Ectodermal cell (in vitro differentiated cells): ENCODE measurements at regions not wholly inside any gene's neighbourhood (a gene's known extent, or its start where the extent isn't known, plus 50 kb on each side); places are given as distances from the start of the nearest gene placed in this dataset.

Experiments
- H3K27ac ChIP-seq: 2 replicates; pipeline ENCODE4 v1.7.0; 2013; ENCODE audit warnings: mild to moderate bottlenecking, low read depth, low read length; ENCODE audit not compliant: insufficient read depth, poor library complexity, severe bottlenecking
- H3K27me3 ChIP-seq: 2 replicates; pipeline ENCODE4 v1.7.0; 2013; ENCODE audit warnings: mild to moderate bottlenecking, low read length; ENCODE audit not compliant: insufficient read depth, control insufficient read depth, poor library complexity, severe bottlenecking
- H3K36me3 ChIP-seq: one replicate; pipeline ENCODE4 v1.7.0; 2013; ENCODE audit warnings: low read length; ENCODE audit not compliant: control insufficient read depth, insufficient read depth
- H3K4me1 ChIP-seq: one replicate; pipeline ENCODE4 v1.7.0; 2013; ENCODE audit warnings: low read length; ENCODE audit not compliant: control insufficient read depth, insufficient read depth
- H3K4me3 ChIP-seq: 2 replicates; pipeline ENCODE4 v1.7.0; 2013; ENCODE audit warnings: low read depth, low read length, control low read depth; ENCODE audit not compliant: insufficient read depth
- H3K9me3 ChIP-seq: 2 replicates; pipeline ENCODE4 v1.7.0; 2013; ENCODE audit warnings: mild to moderate bottlenecking, low read length, moderate library complexity; ENCODE audit not compliant: control insufficient read depth
- WGBS, 2 experiments: methylation state at CpG; one replicate each; pipeline ENCODE4 v1.1.7; 2013; ENCODE audit warnings: missing lambda C conversion rate in 2 of 2; 5-methylcytosine and 5-hydroxymethylcytosine counted together

DNA sequence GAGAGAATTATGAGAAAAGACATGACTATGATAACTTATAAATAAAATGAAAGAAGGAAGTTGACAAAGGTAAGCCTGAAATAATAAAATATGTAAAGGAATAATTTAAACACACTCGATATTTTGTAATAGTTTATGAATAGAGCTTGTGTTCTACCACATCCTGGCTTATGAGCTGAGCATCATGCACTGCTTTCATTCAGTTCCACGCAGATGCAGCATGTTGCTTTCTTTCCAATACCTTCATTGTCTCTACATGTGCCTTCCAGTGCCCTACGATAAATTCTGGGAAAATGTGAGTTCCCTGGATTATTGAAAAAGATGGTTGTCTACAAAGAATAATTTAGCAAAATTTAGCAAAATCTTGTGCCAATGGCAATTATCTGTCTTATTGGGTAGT is 398.9 kb upstream of the SEMA3C start:
- no peak overlapping the region for H3K27ac ChIP-seq
- 92 to 100% methylated on average over 2 to 3 of the region's 3 CpGs for WGBS, 2 experiments

DNA sequence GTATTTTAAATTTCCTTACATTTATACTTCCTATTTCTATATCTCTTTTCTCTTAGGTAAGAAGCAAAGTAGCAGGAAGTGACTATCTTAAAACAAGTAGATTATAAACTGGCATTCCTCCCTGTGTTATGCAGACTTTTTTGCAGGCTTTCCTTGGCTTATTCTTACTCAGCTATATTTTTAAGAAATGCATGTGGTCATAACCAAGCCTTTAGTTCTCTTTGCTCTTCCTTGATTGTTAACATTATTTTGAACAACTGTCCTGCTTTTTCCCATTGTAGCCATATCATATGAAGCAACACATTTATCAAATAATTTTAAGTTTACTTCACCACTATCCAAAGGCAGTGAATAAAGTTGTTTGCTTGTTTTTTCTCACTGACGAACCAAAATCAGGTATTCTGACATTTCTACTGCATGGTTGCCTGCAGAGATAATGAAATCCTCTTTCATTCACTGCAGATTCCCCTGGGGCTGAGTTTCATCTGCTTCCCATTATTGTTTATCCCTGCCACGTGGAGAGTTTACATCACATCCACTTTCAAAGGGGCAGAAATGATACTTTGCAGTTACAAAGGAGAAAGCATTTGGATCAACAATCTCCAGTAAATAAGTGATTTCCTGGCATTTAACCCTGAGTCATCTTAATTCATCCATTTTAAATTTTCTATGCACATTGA is 389.9 kb upstream of the SEMA3C start:
- H3K27me3 ChIP-seq: no peaks in the 10 kb centered on the region
- no peaks in the 10 kb centered on the region for H3K9me3 ChIP-seq
- WGBS, 2 experiments: 4 to 17% methylated on average over 2 of the region's 2 CpGs
- H3K4me3 ChIP-seq: no peak overlapping the region
- no peak overlapping the region for H3K27ac ChIP-seq
- H3K4me1 ChIP-seq: no peaks in the 10 kb centered on the region
- H3K36me3 ChIP-seq: no peaks in the 10 kb centered on the region

More for the DNA sequence above, 398.9 kb upstream of the SEMA3C start:
- no peak overlapping the region for H3K4me3 ChIP-seq
- H3K4me1 ChIP-seq: no peaks in the 10 kb centered on the region
- no peaks in the 10 kb centered on the region for H3K27me3 ChIP-seq
- H3K36me3 ChIP-seq: no peaks in the 10 kb centered on the region
- no peaks in the 10 kb centered on the region for H3K9me3 ChIP-seq

DNA sequence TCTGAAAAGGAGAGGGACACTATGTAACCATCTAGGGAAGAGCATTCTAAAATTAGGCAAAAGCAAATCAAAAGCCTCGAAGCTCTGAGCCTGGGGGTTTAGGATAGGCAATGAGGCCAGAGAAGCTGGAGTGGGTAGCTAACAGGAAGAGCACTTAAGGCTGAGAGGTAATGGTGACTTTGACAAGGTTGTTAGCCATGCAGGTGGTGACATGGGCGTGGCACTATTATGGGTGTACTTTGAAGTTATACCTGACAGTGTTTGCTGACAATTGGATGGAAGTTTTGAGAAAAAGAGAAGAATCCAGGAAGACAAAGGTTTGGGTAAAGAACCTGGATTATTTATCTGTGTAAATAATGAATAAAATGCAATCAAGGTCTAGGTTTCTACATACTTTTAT is 383.0 kb upstream of the SEMA3C start:
- no peaks in the 10 kb centered on the region for H3K9me3 ChIP-seq
- H3K36me3 ChIP-seq: no peaks in the 10 kb centered on the region
- no peak overlapping the region for H3K27ac ChIP-seq
- no peak overlapping the region for H3K4me3 ChIP-seq
- whole genome bisulfite sequencing, 2 experiments: 94 to 96% methylated on average over 2 of the region's 2 CpGs
- H3K4me1 ChIP-seq: no peaks in the 10 kb centered on the region
- no peaks in the 10 kb centered on the region for H3K27me3 ChIP-seq

DNA sequence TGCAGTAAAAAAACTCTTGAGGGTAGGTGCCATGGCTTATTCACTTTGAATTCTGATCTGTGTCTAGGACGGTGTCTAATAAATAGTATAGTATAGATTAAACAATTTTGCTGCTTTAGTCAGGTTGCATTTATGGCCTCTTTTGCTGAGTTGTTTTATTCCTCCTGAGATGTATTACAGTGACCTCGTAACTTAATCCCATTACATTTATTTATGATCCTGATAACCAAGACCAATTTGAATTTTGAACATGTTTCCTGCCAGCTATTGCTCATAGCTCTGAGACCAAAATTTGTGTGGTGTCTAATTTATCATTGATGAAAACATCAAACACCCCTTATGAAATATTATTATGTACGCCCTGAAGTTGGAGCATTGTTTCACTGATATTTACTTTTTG is 381.9 kb upstream of the SEMA3C start:
- no peak overlapping the region for H3K27ac ChIP-seq
- H3K36me3 ChIP-seq: no peaks in the 10 kb centered on the region
- no peak overlapping the region for H3K4me3 ChIP-seq
- H3K27me3 ChIP-seq: no peaks in the 10 kb centered on the region
- 88% methylated on average over 1 to 3 of the region's 3 CpGs for WGBS, 2 experiments
- no peaks in the 10 kb centered on the region for H3K9me3 ChIP-seq
- no peaks in the 10 kb centered on the region for H3K4me1 ChIP-seq

DNA sequence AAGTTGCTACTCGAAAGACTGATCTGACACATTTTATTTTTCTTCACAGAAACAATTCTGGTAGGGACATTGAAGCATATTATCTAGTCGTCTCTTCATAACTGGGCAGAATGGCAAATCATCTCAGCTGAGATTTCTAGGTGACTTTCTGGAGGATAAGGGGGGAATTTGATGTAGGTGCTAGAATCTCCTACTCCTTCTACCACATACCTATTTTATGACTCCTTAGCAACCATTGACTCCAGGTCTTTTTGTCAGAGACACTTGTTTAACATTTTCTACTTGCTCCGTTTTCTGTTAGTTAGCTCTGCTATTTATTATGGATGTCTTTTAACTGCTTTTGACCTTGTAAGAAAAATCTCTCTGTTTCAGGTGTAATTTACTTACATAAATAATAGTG is 380.9 kb upstream of the SEMA3C start:
- no peaks in the 10 kb centered on the region for H3K4me1 ChIP-seq
- no peaks in the 10 kb centered on the region for H3K27me3 ChIP-seq
- no peak overlapping the region for H3K27ac ChIP-seq
- H3K36me3 ChIP-seq: no peaks in the 10 kb centered on the region
- H3K9me3 ChIP-seq: no peaks in the 10 kb centered on the region
- H3K4me3 ChIP-seq: no peak overlapping the region
- WGBS, 2 experiments: 89 to 100% methylated on average over 1 to 3 of the region's 3 CpGs

DNA sequence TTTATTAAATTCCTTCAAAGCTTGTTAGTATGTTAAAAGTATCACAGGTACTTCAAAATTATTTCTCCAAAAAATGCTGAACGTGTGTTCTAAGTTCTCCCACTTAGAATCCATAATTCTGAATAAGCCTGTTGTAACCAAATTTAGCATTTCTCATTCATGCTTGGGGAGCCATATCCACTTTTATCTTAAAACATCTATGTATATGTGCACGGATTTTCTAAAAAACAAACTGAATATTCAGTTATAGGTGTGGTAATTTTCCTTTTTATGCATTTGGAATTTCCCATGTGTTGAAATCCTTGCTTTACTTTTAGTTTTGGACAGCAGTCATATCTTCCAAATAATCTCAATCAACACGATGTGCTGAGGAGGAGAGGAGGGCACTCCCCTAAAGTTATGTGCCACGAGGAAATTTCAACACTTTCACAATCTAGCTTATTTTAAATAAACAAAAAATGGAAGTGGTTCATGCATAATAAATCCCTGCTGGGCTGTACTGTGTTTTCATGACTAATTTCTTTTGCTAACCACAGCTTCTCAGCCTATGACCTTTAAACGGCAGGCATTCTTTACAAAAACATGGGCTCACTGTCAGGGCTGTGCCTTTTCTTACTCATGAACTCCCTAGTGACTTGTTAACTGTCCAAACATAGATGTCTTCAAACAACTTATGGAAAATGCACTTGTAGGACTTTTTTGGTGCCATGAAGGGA is 380.3 kb upstream of the SEMA3C start:
- WGBS, 2 experiments: 80 to 87% methylated on average over 2 to 4 of the region's 5 CpGs
- H3K9me3 ChIP-seq: no peaks in the 10 kb centered on the region
- no peaks in the 10 kb centered on the region for H3K36me3 ChIP-seq
- H3K4me3 ChIP-seq: no peak overlapping the region
- no peaks in the 10 kb centered on the region for H3K4me1 ChIP-seq
- no peaks in the 10 kb centered on the region for H3K27me3 ChIP-seq
- H3K27ac ChIP-seq: no peak overlapping the region

DNA sequence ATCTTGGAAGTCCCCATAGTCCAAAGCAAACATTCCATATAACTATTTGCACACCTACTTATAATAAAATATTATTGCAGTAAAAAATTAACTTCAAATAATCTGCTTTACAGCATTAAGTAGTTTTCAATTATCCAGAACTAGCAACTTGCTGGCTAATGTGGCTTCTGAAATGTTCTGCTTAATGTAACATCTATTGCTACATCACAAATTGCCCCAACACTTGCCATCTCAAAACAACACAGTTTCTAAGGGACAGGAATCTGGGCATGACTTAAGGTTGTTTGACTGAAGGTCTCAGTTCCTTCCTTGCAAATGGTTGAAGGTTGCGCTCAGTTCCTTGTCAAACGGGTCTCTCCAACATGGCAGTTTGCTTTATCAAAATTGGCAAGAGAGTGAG is 378.5 kb upstream of the SEMA3C start:
- no peak overlapping the region for H3K4me3 ChIP-seq
- no peaks in the 10 kb centered on the region for H3K27me3 ChIP-seq
- no peak overlapping the region for H3K27ac ChIP-seq
- no peaks in the 10 kb centered on the region for H3K9me3 ChIP-seq
- H3K4me1 ChIP-seq: no peaks in the 10 kb centered on the region
- no peaks in the 10 kb centered on the region for H3K36me3 ChIP-seq
- 0 to 50% methylated on average over 1 to 2 of the region's 2 CpGs for WGBS, 2 experiments

DNA sequence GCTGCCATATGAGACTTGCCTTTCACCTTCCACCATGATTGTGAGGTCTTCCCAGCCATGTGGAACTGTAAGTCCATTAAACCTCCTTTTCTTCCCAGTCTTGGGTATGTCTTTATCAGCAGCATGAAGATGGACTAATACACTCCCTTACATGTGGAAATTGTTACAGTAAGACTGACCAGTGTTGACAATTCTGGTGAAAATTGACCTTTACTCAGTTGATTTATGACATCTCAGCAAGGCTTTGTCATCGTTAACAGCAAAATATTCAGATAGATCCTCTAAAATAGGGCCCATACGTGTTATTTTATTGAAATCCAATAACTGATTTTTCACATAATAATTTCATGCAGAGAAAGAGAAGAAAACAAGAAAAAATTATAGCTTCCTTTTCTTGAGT is 377.9 kb upstream of the SEMA3C start:
- Histone ChIP-seq H3K36me3 (no peaks in the 10 kb centered on the region), H3K4me1 (no peaks in the 10 kb centered on the region), H3K9me3 (no peaks in the 10 kb centered on the region), H3K4me3 (no peak overlapping the region), H3K27ac (no peak overlapping the region), H3K27me3 (no peaks in the 10 kb centered on the region)
- 95 to 100% methylated on average over 2 of the region's 2 CpGs for WGBS, 2 experiments

DNA sequence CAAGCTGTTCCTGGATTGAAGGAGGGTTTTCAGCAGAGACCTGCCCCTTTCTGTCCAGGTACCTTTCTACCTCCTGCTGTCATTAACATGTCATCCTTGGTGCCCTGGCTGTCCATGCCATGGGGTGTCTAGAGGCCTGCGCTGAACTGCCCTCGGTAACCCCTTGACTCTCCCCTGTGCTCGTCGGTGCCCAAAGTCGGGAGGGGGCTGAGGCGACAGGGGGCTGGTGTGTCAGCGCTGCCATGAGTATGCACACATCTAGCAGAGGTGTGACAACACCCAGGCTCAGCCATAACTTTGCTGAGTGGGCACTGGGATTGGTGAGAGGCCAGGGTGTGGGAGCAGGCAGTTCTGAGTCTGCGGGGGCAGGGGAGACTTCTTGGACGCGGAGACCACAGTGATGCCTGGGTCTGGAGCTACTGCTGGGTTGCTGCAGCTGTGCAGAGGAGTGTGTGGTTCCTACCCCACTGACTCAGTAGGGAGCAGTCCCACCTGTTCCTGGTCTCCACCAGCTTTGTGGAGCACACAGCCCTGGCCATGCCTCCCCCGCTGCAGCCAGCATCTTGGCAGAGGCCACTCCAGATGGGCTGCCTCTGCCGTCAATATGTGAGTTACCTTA is 376.2 kb upstream of the SEMA3C start:
- Histone ChIP-seq H3K36me3 (no peaks in the 10 kb centered on the region), H3K4me3 (no peak overlapping the region), H3K27ac (no peak overlapping the region), H3K9me3 (no peaks in the 10 kb centered on the region), H3K27me3 (no peaks in the 10 kb centered on the region), H3K4me1 (no peaks in the 10 kb centered on the region)
- WGBS, 2 experiments: 93 to 96% methylated on average over 12 of the region's 12 CpGs

DNA sequence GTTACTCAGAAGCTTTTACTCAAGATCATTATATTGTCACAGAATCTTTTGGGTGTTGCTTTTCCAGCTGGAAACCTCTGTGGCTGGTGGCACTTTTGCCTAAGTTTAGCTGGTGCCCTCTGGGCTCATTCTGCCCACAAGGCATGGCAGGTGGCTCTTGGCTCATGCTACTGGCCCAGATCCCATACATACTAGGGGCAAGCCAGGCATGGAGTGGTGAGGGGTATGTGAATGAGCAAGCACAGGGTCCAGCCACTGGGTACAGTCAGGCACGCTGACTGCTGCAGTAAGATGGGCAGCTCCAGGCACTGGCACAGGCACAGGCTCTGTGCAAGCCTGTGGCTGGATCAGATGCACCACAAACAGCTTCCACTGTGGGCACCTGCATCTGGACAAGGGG is 375.0 kb upstream of the SEMA3C start:
- H3K4me3 ChIP-seq: no peak overlapping the region
- H3K9me3 ChIP-seq: no peaks in the 10 kb centered on the region
- WGBS, 2 experiments: 85 to 89% methylated on average over 1 of the region's 1 CpG
- no peak overlapping the region for H3K27ac ChIP-seq
- H3K27me3 ChIP-seq: no peaks in the 10 kb centered on the region
- H3K4me1 ChIP-seq: no peaks in the 10 kb centered on the region
- no peaks in the 10 kb centered on the region for H3K36me3 ChIP-seq
